Stimulated activated CD4-positive, alpha-beta T cell treated with anti-CD3 and anti-CD28 coated beads, Interleukin-4, amount 100 ng/mL, for 1 hour (primary cell): ENCODE measurements at regions not wholly inside any gene's neighbourhood (a gene's known extent, or its start where the extent isn't known, plus 50 kb on each side); places are given as distances from the start of the nearest gene placed in this dataset.
"Not testable (repeated sequence)": the region's sequence is repeated elsewhere in the genome, so short reads cannot be mapped to it uniquely, and the experiment has no call there.

Source experiments
- DNase-seq: peaks from one replicate; pipeline ENCODE4 v3.0.0-alpha.2; 2020

- DNase-seq: no peak
These were observed 290.4 kb upstream of the DYNLRB2 start for GRCh38 chr16:80250381-80250780.

- not testable (repeated sequence) for DNase-seq
These were observed 297.5 kb upstream of the DYNLRB2 start for GRCh38 chr16:80243303-80243702.

- not testable (repeated sequence) for DNase-seq
These were observed 298.5 kb upstream of the DYNLRB2 start for GRCh38 chr16:80242279-80242678.

- no peak for DNase-seq
These were observed 307.5 kb upstream of the DYNLRB2 start for GRCh38 chr16:80233097-80233835.

DNA sequence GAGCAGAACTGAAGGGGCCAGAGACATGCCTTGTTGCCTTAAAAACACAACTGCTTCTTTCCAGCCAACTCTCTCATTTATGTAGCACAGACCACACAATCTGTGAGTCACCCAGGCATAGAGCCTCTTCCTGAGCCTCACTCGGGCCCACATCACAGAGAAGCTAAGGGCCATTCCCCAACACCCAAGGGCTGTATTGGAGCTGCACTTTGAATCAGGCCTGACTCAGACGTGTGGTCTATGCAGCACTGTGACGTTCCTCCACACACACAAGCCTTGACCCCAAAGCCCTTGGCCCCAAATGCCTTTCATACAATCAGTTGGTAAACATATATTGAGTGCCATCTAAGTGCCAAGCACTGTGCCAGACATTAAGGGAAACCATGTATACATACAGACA, 308.9 kb upstream of the DYNLRB2 start:
- no peak for DNase-seq

- no peak for DNase-seq
These were observed 309.7 kb upstream of the DYNLRB2 start for GRCh38 chr16:80231121-80231520.

GRCh38 chr16:80230328-80231120, 310.3 kb upstream of the DYNLRB2 start:
- DNase-seq: no peak

GRCh38 chr16:80226499-80226898, 314.3 kb upstream of the DYNLRB2 start:
- DNase-seq: no peak

DNA sequence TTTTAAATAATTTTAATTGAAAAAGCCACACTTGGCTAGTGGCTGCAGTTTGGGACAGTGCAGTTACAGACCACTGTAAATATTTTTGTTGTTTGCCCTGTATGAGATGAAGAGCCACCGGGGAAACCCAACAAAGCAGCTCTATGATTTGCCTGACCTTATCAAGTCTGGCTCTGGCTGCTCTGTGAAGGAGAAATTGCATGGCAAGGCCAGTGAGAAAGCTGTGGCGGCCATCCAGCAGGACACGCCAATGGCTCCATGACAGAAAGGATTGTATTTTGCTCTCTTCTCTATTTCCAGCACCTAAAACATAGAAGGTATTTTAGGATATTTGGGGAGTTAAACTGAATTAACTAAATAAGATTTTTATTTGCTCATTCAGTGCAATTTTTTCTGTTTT, 330.0 kb upstream of the DYNLRB2 start:
- DNase-seq: no peak

DNA sequence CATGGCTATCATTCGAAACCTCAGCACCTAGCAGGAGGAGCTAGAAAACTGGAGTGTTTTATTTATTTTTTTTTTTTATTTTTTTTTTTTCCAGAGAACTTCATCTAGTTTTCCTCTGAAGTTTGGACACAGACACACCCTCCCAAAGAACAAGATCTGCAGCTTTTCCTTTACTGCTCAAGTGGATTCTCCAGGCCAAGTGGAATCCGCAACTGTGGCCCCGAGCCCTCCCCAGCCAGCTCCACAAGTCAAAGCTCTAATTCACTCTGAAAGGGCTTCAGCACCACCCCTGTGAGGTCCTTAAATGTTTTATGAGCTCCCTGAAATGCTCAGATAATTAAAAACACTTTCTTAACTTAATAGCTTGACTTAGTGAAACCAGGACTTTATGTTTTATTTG, 332.1 kb upstream of the DYNLRB2 start:
- DNase-seq: no peak

- DNase-seq: no peak
These were observed 332.8 kb upstream of the DYNLRB2 start for GRCh38 chr16:80208015-80208414.

DNA sequence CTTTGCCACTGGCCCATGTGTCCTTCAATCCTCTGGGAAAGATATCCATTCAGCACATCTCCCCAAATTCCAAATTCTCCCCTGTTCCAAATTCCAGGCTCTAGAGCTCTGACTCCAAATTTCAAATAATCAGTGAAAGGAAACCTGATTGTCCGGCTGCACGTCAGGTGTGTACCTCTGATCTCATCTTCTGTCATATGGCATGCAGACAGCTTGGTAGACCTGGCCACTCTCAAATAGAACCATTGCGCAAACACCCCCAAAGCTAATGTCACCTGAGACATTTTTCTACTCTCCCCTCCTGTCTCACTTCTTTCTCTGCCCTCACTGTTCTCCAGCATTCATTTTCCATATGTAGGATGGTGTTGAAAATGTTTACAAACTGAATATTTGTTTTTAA, 337.0 kb upstream of the DYNLRB2 start:
- no peak for DNase-seq

DNA sequence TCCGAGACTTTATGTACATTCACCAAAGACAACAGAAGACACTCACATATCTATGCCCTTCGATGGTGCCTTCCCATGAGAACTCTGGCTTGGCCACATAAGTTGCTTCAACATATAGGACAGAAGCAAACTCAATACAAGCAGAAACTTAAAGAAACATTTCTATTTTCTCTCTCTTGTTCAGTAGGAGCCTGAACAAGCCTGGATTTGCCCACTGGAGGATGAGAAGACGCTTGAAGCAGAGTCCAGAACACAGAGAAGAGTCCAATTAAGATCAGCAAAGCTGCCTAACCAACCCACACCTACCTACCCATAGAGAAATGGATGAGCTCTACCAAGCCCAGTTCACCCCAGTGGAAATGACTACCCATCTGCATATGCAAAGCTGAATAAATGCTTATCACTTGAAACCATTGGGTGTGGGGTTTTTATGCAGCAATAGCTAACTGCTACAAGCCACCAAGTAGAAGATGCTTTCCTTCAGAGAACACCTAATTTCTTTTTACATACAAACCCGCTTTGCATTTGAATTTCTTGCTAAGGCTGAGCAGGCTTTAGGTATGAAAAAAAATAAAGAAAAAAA, 337.9 kb upstream of the DYNLRB2 start:
- no peak for DNase-seq

DNA sequence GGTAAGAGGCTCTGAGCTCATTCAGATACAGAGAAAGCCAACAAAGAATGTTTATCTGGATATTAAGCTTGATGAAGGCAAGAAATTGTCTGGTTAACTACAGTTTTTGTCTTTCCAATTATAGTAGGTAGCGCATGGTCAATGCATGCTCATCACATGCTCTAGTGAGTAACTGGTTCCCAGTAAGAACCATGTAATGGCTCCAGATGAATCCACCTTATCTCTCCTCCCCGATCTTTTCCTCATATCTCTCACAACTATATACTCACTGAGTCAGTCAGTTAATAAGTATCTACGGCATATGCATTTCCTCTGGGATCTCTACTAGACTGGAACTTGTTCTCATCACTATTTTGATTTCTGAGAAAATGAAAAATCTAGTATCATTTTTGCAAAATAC, 340.7 kb upstream of the DYNLRB2 start:
- no peak for DNase-seq

DNA sequence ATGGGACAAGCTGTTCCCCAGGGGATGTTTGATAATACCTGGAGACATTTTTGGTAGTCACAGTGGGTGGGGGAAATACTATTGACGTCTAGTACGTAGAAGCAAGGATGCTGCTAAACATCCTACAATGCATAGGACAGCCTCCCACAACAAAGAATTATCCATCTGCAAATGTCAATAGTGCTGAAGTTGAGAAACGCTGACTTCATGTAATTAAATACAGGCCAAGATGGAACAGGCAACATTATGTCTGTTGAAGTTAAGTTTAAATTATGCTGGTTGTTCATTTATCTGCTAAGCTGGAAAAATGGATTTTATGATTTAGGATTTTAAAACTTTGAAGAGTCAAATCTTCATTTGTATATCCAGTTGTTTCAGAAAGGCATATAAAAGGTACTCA, 341.2 kb upstream of the DYNLRB2 start:
- no peak for DNase-seq

GRCh38 chr16:80198311-80199299, 342.2 kb upstream of the DYNLRB2 start:
- no peak for DNase-seq

DNA sequence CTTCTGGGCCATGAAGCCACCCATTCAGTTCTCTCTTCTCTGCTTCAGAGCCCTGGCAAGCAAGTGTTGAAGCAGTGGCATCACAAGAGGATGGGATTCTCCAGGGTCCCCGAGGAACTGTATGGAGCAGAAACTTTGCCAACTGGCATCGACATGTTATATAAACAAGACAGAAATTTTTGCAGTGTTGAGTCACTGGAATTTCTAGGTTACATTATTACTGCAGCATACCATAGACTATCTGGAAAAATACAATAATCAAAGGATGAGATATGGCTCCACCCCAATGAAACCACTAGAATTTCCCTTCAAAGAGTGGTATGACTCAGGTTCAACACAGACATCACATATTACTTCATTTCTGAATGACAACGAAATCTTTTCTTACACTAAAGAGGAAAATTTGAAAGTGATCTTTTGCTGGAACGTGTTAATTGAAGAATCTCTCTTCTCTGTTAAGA, 343.0 kb upstream of the DYNLRB2 start:
- DNase-seq: no peak

GRCh38 chr16:80191928-80192327, 348.9 kb upstream of the DYNLRB2 start:
- DNase-seq: no peak

DNA sequence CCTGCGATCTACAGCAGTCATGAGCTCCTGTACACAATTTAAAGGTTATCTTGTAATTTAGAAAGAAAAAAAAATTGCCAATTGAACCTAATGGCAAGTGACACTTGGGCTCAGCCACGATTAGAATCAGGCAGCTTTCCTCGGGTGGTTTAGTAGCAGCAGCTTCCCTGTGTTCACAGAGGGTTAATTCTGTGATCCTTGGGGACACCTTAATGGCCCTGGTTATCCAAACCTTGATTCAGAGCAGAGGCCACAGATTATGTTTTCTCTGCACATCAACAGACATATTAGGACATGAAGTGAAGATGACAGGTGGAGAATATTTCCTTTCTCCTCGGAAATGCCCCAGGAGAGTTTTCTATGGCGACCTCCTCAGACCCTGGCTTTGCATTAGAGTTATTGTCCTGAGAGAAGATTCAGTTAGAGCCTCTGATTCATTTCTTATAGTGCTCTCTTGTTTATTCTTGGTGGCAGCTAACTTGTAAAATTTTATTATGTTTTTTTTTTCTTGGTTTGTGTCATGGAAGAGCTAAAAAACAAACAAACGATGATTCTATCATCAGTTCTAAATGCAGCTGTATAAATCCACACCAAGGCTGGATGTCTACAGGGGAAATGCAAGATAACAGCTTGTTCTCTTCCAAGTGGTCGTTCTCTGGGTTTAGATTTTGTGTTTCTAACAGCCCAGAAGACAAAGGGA, 351.2 kb upstream of the DYNLRB2 start:
- no peak for DNase-seq

DNA sequence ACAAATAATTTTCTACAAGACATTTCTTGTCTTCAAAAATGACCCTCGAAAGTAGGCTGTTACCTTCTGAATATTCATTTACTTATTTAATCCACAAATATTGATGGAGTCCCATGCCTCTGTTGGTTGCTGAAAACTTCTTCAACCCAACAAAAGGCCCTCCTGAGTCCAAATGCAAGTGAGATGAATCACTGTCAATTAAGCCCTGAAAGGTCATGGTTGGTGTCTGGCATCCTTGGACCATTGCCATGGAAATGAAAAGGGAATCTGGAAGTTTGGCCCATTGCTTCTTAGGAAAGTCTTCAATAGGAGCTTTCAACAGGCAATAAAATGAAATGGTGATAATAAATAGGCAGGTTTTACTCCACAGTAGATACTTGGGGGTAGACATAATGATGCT, 364.7 kb upstream of the DYNLRB2 start:
- DNase-seq: no peak

- DNase-seq: no peak
These were observed 365.8 kb upstream of the DYNLRB2 start for GRCh38 chr16:80175011-80175410.

GRCh38 chr16:80174416-80174815, 366.4 kb upstream of the DYNLRB2 start:
- DNase-seq: no peak
